Right lobe of liver (tissue), 4 donors: ENCODE measurements at regions not wholly inside any gene's neighbourhood (a gene's known extent, or its start where the extent isn't known, plus 50 kb on each side); places are given as distances from the start of the nearest gene placed in this dataset.

Experiments used
- CTCF ChIP-seq, 4 donors: fragments of 200-600 bp in 3 of 4; fragments of 450-650 bp in 1 of 4; IDR thresholded peaks; one replicate each; pipeline versions ENCODE4 v1.5.1 to v1.8.0; 2016 to 2022; ENCODE audit warnings: antibody characterized with exemption in 4 of 4, mild to moderate bottlenecking in 2 of 4
- POLR2A ChIP-seq: fragments of 450-650 bp; IDR thresholded peaks from one replicate; pipeline ENCODE4 v1.6.1; 2017; ENCODE audit warnings: antibody characterized with exemption, mild to moderate bottlenecking
- donor health status: DM: no; HTN: no; CAD: no.
- donor health status: DM: no; HTN: no; CAD: no.
- donor health status: DM: no; HTN: yes; CAD: no.

- no peak for TF ChIP-seq CTCF (IDR thresholded peaks at IDR 0.05)
- no peak for TF ChIP-seq POLR2A
These were observed 319.5 kb downstream of the RPS6KC1 start for GRCh38 chr1:213370523-213370922.
